PC-9 (cell line): ENCODE measurements at regions not wholly inside any gene's neighbourhood (a gene's known extent, or its start where the extent isn't known, plus 50 kb on each side); places are given as distances from the start of the nearest gene placed in this dataset.

Source experiments
- EZH2 ChIP-seq: fragments of 200-600 bp; sonication (generic); IDR thresholded peaks from 2 replicates; pipeline ENCODE4 v1.8.0; 2017; ENCODE audit warnings: antibody characterized with exemption, low read depth
- TF ChIP-seq, protein P1 (sequence below): fragments of 200-600 bp; sonication (generic); conservative IDR thresholded peaks from 2 replicates; pipeline ENCODE4 v1.6.1; 2017; ENCODE audit warnings: mixed run types, antibody characterized with exemption, mild to moderate bottlenecking, moderate library complexity

DNA sequence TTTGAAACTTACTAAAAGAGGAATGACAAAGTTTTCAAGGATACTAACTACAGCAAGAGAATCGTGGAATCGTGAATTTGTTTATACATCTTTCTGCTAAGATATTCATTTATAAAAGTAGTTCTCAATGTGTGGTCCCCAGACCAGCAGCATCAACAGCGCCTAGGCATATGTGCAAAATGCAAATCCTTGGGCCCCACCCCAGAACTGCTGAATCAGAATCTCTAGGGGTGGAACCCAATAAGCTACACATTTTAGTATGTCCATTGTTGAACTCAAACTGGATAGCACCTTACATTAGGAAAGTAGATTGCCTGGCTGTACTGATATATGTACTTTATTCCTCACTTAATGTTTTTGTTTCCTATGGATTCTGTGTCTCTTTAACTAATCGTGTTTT is 346.0 kb downstream of the MFSD1 start:
- TF ChIP-seq, protein P1, sequence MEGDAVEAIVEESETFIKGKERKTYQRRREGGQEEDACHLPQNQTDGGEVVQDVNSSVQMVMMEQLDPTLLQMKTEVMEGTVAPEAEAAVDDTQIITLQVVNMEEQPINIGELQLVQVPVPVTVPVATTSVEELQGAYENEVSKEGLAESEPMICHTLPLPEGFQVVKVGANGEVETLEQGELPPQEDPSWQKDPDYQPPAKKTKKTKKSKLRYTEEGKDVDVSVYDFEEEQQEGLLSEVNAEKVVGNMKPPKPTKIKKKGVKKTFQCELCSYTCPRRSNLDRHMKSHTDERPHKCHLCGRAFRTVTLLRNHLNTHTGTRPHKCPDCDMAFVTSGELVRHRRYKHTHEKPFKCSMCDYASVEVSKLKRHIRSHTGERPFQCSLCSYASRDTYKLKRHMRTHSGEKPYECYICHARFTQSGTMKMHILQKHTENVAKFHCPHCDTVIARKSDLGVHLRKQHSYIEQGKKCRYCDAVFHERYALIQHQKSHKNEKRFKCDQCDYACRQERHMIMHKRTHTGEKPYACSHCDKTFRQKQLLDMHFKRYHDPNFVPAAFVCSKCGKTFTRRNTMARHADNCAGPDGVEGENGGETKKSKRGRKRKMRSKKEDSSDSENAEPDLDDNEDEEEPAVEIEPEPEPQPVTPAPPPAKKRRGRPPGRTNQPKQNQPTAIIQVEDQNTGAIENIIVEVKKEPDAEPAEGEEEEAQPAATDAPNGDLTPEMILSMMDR = no peak
- TF ChIP-seq EZH2 = no peak
